Esophagus mucosa (tissue), 1 donor: ENCODE measurements at regions not wholly inside any gene's neighbourhood (a gene's known extent, or its start where the extent isn't known, plus 50 kb on each side); places are given as distances from the start of the nearest gene placed in this dataset.

Experiments
- ATAC-seq: fragments of 200-7000 bp; cut with Tn5 transposase; one replicate; pipeline ENCODE4 v1.9.1; 2020
- donor health status: DM: yes; HTN: yes; CAD: no.

- no peak for ATAC-seq
Measured at GRCh38 chr11:26109658-26110368, 222.1 kb upstream of the ANO3 start.

GRCh38 chr11:26112264-26112663 lies 219.7 kb upstream of the ANO3 start:
- no peak for ATAC-seq

- no peak for ATAC-seq
Measured at GRCh38 chr11:26121466-26121865, 210.5 kb upstream of the ANO3 start.

- ATAC-seq: no peak
Measured at GRCh38 chr11:26126741-26127140, 205.2 kb upstream of the ANO3 start.

GRCh38 chr11:26127336-26127735 lies 204.6 kb upstream of the ANO3 start:
- ATAC-seq: no peak

- no peak for ATAC-seq
Measured at GRCh38 chr11:26131406-26131805, 200.5 kb upstream of the ANO3 start.

GRCh38 chr11:26134053-26134452 lies 197.9 kb upstream of the ANO3 start:
- no peak for ATAC-seq

GRCh38 chr11:26134481-26135355 lies 197.2 kb upstream of the ANO3 start:
- no peak for ATAC-seq

GRCh38 chr11:26137651-26138050 lies 194.3 kb upstream of the ANO3 start:
- no peak for ATAC-seq

- ATAC-seq: no peak
Measured at GRCh38 chr11:26142891-26143290, 189.0 kb upstream of the ANO3 start.

GRCh38 chr11:26143566-26144290 lies 188.2 kb upstream of the ANO3 start:
- ATAC-seq: no peak

- no peak for ATAC-seq
Measured at GRCh38 chr11:26144291-26144690, 187.6 kb upstream of the ANO3 start.

- ATAC-seq: no peak
Measured at GRCh38 chr11:26144911-26145310, 187.0 kb upstream of the ANO3 start.

GRCh38 chr11:26149585-26149984 lies 182.3 kb upstream of the ANO3 start:
- no peak for ATAC-seq

- ATAC-seq: no peak
Measured at GRCh38 chr11:26150031-26150430, 181.9 kb upstream of the ANO3 start.

- no peak for ATAC-seq
Measured at GRCh38 chr11:26158251-26158650, 173.7 kb upstream of the ANO3 start.

- no peak for ATAC-seq
Measured at GRCh38 chr11:26162291-26162690, 169.6 kb upstream of the ANO3 start.

- ATAC-seq: no peak
Measured at GRCh38 chr11:26186389-26186788, 145.5 kb upstream of the ANO3 start.

- no peak for ATAC-seq
Measured at GRCh38 chr11:26187639-26188038, 144.3 kb upstream of the ANO3 start.

GRCh38 chr11:26188554-26188953 lies 143.4 kb upstream of the ANO3 start:
- no peak for ATAC-seq

GRCh38 chr11:26191193-26191592 lies 140.7 kb upstream of the ANO3 start:
- ATAC-seq: no peak

- no peak for ATAC-seq
Measured at GRCh38 chr11:26193694-26194365, 138.1 kb upstream of the ANO3 start.

- ATAC-seq: no peak
Measured at GRCh38 chr11:26194881-26195280, 137.0 kb upstream of the ANO3 start.
